Neuronal stem cell (in vitro differentiated cells): ENCODE measurements at regions not wholly inside any gene's neighbourhood (a gene's known extent, or its start where the extent isn't known, plus 50 kb on each side); places are given as distances from the start of the nearest gene placed in this dataset.
A peak's percentile ranks its signal among the peaks of the same experiment; 100 is the strongest.

ENCODE experiments used
- DNase-seq: peaks from one replicate; pipeline ENCODE4 v3.0.0-alpha.2; 2013; ENCODE audit warnings: low spot score
- H2AFZ ChIP-seq: one replicate; pipeline ENCODE4 v1.6.1; 2013; ENCODE audit warnings: mild to moderate bottlenecking, low read length, inconsistent platforms
- H2AK5ac ChIP-seq: 2 replicates; pipeline ENCODE4 v1.6.1; 2013; ENCODE audit warnings: low read depth, mild to moderate bottlenecking, inconsistent platforms, low read length, moderate library complexity, mixed read lengths
- H2BK120ac ChIP-seq: 2 replicates; pipeline ENCODE4 v1.6.1; 2013; ENCODE audit warnings: low read depth, mild to moderate bottlenecking, inconsistent platforms, low read length, moderate library complexity, mixed read lengths
- H2BK12ac ChIP-seq: one replicate; pipeline ENCODE4 v1.6.1; 2013; ENCODE audit warnings: low read length, inconsistent platforms
- H2BK15ac ChIP-seq: 2 replicates; pipeline ENCODE4 v1.6.1; 2013; ENCODE audit warnings: mild to moderate bottlenecking, low read length, inconsistent platforms, mixed read lengths
- H2BK5ac ChIP-seq: one replicate; pipeline ENCODE4 v1.6.1; 2013; ENCODE audit warnings: inconsistent platforms, mild to moderate bottlenecking, low read length, moderate library complexity
- H3K14ac ChIP-seq: one replicate; pipeline ENCODE4 v1.6.1; 2013; ENCODE audit warnings: low read length, inconsistent platforms
- H3K18ac ChIP-seq: 2 replicates; pipeline ENCODE4 v1.6.1; 2013; ENCODE audit warnings: low read length, inconsistent platforms
- H3K23ac ChIP-seq: 2 replicates; pipeline ENCODE4 v1.6.1; 2013; ENCODE audit warnings: low read depth, mild to moderate bottlenecking, mixed read lengths, low read length, inconsistent platforms; ENCODE audit not compliant: poor library complexity
- H3K27ac ChIP-seq: replicated peaks from 3 replicates; pipeline ENCODE4 v1.5.1; 2013; ENCODE audit warnings: low read length, inconsistent platforms
- H3K27me3 ChIP-seq, 3 experiments: 2 replicates each; pipeline ENCODE4 v1.6.1; 2013; ENCODE audit warnings: low read length in 3 of 3, mild to moderate bottlenecking in 2 of 3, inconsistent platforms in 1 of 3, low read depth in 1 of 3, mixed read lengths in 1 of 3, moderate library complexity in 1 of 3; ENCODE audit not compliant: control insufficient read depth in 3 of 3, insufficient read depth in 3 of 3
- H3K36me3 ChIP-seq, 2 donors: replicated peaks in 1 of 2; 2 replicates each; pipeline ENCODE4 v1.6.1; 2013; ENCODE audit warnings: low read length in 2 of 2; ENCODE audit not compliant: control insufficient read depth in 2 of 2, insufficient read depth in 2 of 2
- H3K4ac ChIP-seq: 2 replicates; pipeline ENCODE4 v1.6.1; 2013; ENCODE audit warnings: inconsistent platforms, mild to moderate bottlenecking, low read length, moderate library complexity
- H3K4me1 ChIP-seq, 2 donors: 1 replicate in 1 of 2; 2 replicates in 1 of 2; pipeline ENCODE4 v1.6.1; 2013; ENCODE audit warnings: low read length in 2 of 2, low read depth in 1 of 2; ENCODE audit not compliant: control insufficient read depth in 2 of 2, insufficient read depth in 1 of 2
- H3K4me2 ChIP-seq: one replicate; pipeline ENCODE4 v1.6.1; 2013; ENCODE audit warnings: mild to moderate bottlenecking, low read length, inconsistent platforms; ENCODE audit not compliant: insufficient read depth, poor library complexity, severe bottlenecking
- H3K4me3 ChIP-seq, 2 donors: 2 replicates each; pipeline ENCODE4 v1.5.1; 2013; ENCODE audit warnings: low read length in 2 of 2, mild to moderate bottlenecking in 2 of 2, inconsistent platforms in 1 of 2, moderate library complexity in 1 of 2
- H3K79me1 ChIP-seq: one replicate; pipeline ENCODE4 v1.6.1; 2013; ENCODE audit warnings: low read depth, mild to moderate bottlenecking, inconsistent platforms, low read length, moderate library complexity
- H3K9ac ChIP-seq: one replicate; pipeline ENCODE4 v1.6.1; 2013; ENCODE audit warnings: mild to moderate bottlenecking, low read depth, low read length, inconsistent platforms; ENCODE audit not compliant: poor library complexity
- H3K9me3 ChIP-seq, 2 donors: replicated peaks in 1 of 2; 2 replicates each; pipeline versions ENCODE3 to v1.6.1; 2013; ENCODE audit warnings: low read length in 2 of 2, mild to moderate bottlenecking in 2 of 2, inconsistent platforms in 1 of 2, low read depth in 1 of 2, mixed read lengths in 1 of 2, moderate library complexity in 1 of 2; ENCODE audit not compliant: control insufficient read depth in 2 of 2, insufficient read depth in 1 of 2
- H4K8ac ChIP-seq: one replicate; pipeline ENCODE4 v1.6.1; 2013; ENCODE audit warnings: low read depth, mild to moderate bottlenecking, inconsistent platforms, low read length, moderate library complexity
- H4K91ac ChIP-seq: one replicate; pipeline ENCODE4 v1.6.1; 2013; ENCODE audit warnings: low read length, low read depth, mild to moderate bottlenecking, inconsistent platforms; ENCODE audit not compliant: poor library complexity
- WGBS, 2 donors: extraction: QIAGEN DNeasy Blood & Tissue Kit; methylation state at CpG; one replicate each; pipeline ENCODE4 v1.1.7; 2013; ENCODE audit warnings: missing lambda C conversion rate in 2 of 2, mixed read lengths in 1 of 2; ENCODE audit not compliant: insufficient read length in 2 of 2, insufficient replicate concordance in 1 of 2; ENCODE audit errors: extremely low coverage in 2 of 2; 5-methylcytosine and 5-hydroxymethylcytosine counted together

- no peak overlapping the region for H3K4me2 ChIP-seq
- no peak for DNase-seq
- no peak overlapping the region for H2AFZ ChIP-seq
- H2BK120ac ChIP-seq: no peak overlapping the region
- H3K79me1 ChIP-seq: no peaks in the 10 kb centered on the region
- H3K4me3 ChIP-seq: no peak overlapping the region
- no peaks in the 10 kb centered on the region for H3K4me1 ChIP-seq
- H3K4ac ChIP-seq: no peak overlapping the region
- H3K18ac ChIP-seq: no peak overlapping the region
- H2BK5ac ChIP-seq: no peak overlapping the region
- H3K14ac ChIP-seq: no peak overlapping the region
- no peak overlapping the region for H4K8ac ChIP-seq
- no peak overlapping the region for H2BK12ac ChIP-seq
- H4K91ac ChIP-seq: no peak overlapping the region
- WGBS, 2 donors: no CpG with 5 or more reads among the region's 4 CpGs
- no peak overlapping the region for H3K23ac ChIP-seq
- H3K9ac ChIP-seq: no peak overlapping the region
- no peaks in the 10 kb centered on the region for H3K27me3 ChIP-seq
- H2AK5ac ChIP-seq: no peak overlapping the region
- H3K36me3 ChIP-seq: no peaks in the 10 kb centered on the region
- no peak overlapping the region for H2BK15ac ChIP-seq
- no peak overlapping the region for H3K27ac ChIP-seq
- no peaks in the 10 kb centered on the region for H3K9me3 ChIP-seq
These were observed 59.0 kb upstream of the PDE10A start for GRCh38 chr6:165722022-165722421.

- H2BK12ac ChIP-seq: no peak overlapping the region
- H3K4me3 ChIP-seq: no peak overlapping the region
- no peak overlapping the region for H2BK15ac ChIP-seq
- no peaks in the 10 kb centered on the region for H3K9me3 ChIP-seq
- no peak overlapping the region for H3K27ac ChIP-seq
- H3K27me3 ChIP-seq: no peaks in the 10 kb centered on the region
- no peak overlapping the region for H4K91ac ChIP-seq
- H3K9ac ChIP-seq: no peak overlapping the region
- no peak overlapping the region for H4K8ac ChIP-seq
- no peak overlapping the region for H2BK120ac ChIP-seq
- no peaks in the 10 kb centered on the region for H3K36me3 ChIP-seq
- DNase-seq: no peak
- no peaks in the 10 kb centered on the region for H3K4me1 ChIP-seq
- H2BK5ac ChIP-seq: no peak overlapping the region
- no CpG with 5 or more reads among the region's 3 CpGs for WGBS, 2 donors
- H2AFZ ChIP-seq: no peak overlapping the region
- no peak overlapping the region for H3K4me2 ChIP-seq
- no peaks in the 10 kb centered on the region for H3K79me1 ChIP-seq
- no peak overlapping the region for H3K4ac ChIP-seq
- no peak overlapping the region for H3K14ac ChIP-seq
- H2AK5ac ChIP-seq: no peak overlapping the region
- H3K18ac ChIP-seq: no peak overlapping the region
- H3K23ac ChIP-seq: no peak overlapping the region
These were observed 58.3 kb upstream of the PDE10A start for GRCh38 chr6:165721356-165721755.

GRCh38 chr6:165718491-165718891 lies 55.5 kb upstream of the PDE10A start:
- DNase-seq: no peak
- Histone ChIP-seq H3K9me3 (no peaks in the 10 kb centered on the region), H4K91ac (no peak overlapping the region), H3K4ac (no peak overlapping the region), H3K9ac (no peak overlapping the region), H4K8ac (no peak overlapping the region), H3K14ac (no peak overlapping the region), H2BK5ac (no peak overlapping the region), H2BK12ac (no peak overlapping the region), H3K18ac (no peak overlapping the region), H3K27me3 (no peaks in the 10 kb centered on the region), H2AFZ (peak overlapping the region; percentile 8), H3K23ac (no peak overlapping the region), H3K79me1 (no peaks in the 10 kb centered on the region), H3K4me1 (no peaks in the 10 kb centered on the region), H3K27ac (no peak overlapping the region), H3K36me3 (no peaks in the 10 kb centered on the region), H2AK5ac (no peak overlapping the region), H2BK120ac (no peak overlapping the region), H3K4me2 (no peak overlapping the region), H3K4me3 (no peak overlapping the region), H2BK15ac (no peak overlapping the region)
- WGBS, 2 donors: no CpG with 5 or more reads among the region's 4 CpGs

- Histone ChIP-seq H3K27ac (no peak overlapping the region), H3K4ac (no peak overlapping the region), H2BK120ac (no peak overlapping the region), H3K4me3 (no peak overlapping the region), H2BK5ac (no peak overlapping the region), H2AFZ (no peak overlapping the region), H3K79me1 (no peaks in the 10 kb centered on the region), H3K23ac (no peak overlapping the region), H3K4me2 (no peak overlapping the region), H3K27me3 (no peaks in the 10 kb centered on the region), H4K8ac (no peak overlapping the region), H3K36me3 (no peaks in the 10 kb centered on the region), H3K4me1 (no peaks in the 10 kb centered on the region), H2AK5ac (no peak overlapping the region), H3K14ac (no peak overlapping the region), H2BK12ac (no peak overlapping the region), H3K18ac (no peak overlapping the region), H2BK15ac (no peak overlapping the region), H4K91ac (no peak overlapping the region), H3K9ac (no peak overlapping the region), H3K9me3 (no peaks in the 10 kb centered on the region)
- WGBS, 2 donors: no CpG with 5 or more reads among the region's 5 CpGs
- no peak for DNase-seq
These were observed 54.9 kb upstream of the PDE10A start for GRCh38 chr6:165717732-165718465.
